IPS-NIHi11 (cell line): ENCODE measurements at regions not wholly inside any gene's neighbourhood (a gene's known extent, or its start where the extent isn't known, plus 50 kb on each side); places are given as distances from the start of the nearest gene placed in this dataset.

Experiments
- DNase-seq: peaks from one replicate; pipeline ENCODE4 v3.0.0; 2012; ENCODE audit warnings: mixed read lengths, low spot score

GRCh38 chr17:79369001-79369400, 241.8 kb downstream of the RBFOX3 start:
- DNase-seq: no peak

GRCh38 chr17:79368521-79368920, 242.3 kb downstream of the RBFOX3 start:
- no peak for DNase-seq

GRCh38 chr17:79366988-79367571, 243.8 kb downstream of the RBFOX3 start:
- no peak for DNase-seq

GRCh38 chr17:79365836-79366770, 244.7 kb downstream of the RBFOX3 start:
- no peak for DNase-seq

- DNase-seq: no peak
Measured at GRCh38 chr17:79365351-79365750, 245.5 kb downstream of the RBFOX3 start.

- DNase-seq: no peak
Measured at GRCh38 chr17:79364315-79365094, 246.3 kb downstream of the RBFOX3 start.

GRCh38 chr17:79363552-79364275, 247.1 kb downstream of the RBFOX3 start:
- DNase-seq: no peak

GRCh38 chr17:79362772-79363305, 248.0 kb downstream of the RBFOX3 start:
- DNase-seq: no peak

GRCh38 chr17:79361873-79362771, 248.7 kb downstream of the RBFOX3 start:
- DNase-seq: no peak

GRCh38 chr17:79361221-79361734, 249.6 kb downstream of the RBFOX3 start:
- no peak for DNase-seq

- DNase-seq: no peak
Measured at GRCh38 chr17:79360196-79360595, 250.7 kb downstream of the RBFOX3 start.

GRCh38 chr17:79356839-79357447, 253.9 kb downstream of the RBFOX3 start:
- no peak for DNase-seq

- DNase-seq: no peak
Measured at GRCh38 chr17:79355165-79355564, 255.7 kb downstream of the RBFOX3 start.

GRCh38 chr17:79354173-79354820, 256.6 kb downstream of the RBFOX3 start:
- DNase-seq: no peak

- DNase-seq: no peak
Measured at GRCh38 chr17:79353548-79353947, 257.3 kb downstream of the RBFOX3 start.

- no peak for DNase-seq
Measured at GRCh38 chr17:79353016-79353415, 257.8 kb downstream of the RBFOX3 start.

GRCh38 chr17:79350533-79350932, 260.3 kb downstream of the RBFOX3 start:
- DNase-seq: no peak

- DNase-seq: no peak
Measured at GRCh38 chr17:79349506-79350400, 261.1 kb downstream of the RBFOX3 start.
